Inflammatory macrophage treated with lipopolysaccharide for 1 hour (primary cell): ENCODE measurements at regions not wholly inside any gene's neighbourhood (a gene's known extent, or its start where the extent isn't known, plus 50 kb on each side); places are given as distances from the start of the nearest gene placed in this dataset.

Source experiments
- DNase-seq, 2 donors: peaks; one replicate each; pipeline ENCODE4 v3.0.0-alpha.2; 2020 to 2022

DNA sequence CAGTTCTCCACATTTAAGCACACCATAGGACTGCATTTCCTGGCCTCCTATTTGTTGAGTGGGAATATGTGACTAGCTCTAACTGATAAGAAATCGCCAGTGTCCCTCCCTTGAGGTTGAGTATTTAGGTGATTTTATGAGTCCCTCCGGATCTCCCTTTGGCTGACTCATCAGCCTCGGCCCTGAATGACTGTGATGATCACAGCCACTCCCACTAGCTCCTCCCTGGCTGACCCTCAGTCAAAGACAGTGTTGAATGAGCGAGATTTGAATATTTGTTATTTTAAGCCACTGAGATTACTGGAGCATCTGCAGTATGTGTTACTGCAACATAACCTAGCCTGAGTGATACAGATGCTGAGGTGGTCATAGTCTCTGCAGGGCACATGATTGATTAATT is 515.3 kb downstream of the EPHB1 start:
- DNase-seq, result no peak

DNA sequence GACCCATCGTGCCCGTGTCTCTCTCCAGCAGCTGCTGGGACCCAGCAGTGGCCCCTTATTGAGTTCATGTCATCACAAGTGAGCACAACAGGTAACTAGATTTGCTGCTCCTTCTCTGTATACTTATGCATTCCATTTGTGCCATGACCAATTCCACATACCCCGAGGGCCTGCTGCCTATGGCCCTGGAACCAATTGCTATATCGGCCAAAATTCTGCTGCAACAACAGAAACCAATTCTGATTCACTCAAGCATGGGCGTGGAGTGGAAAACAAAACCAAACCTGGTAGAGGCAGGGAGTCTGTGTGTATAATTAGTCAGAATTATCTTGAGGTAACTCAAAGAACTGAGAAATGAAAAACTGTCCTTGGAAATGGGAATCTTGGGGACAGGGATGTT is 516.6 kb downstream of the EPHB1 start:
- no peak for DNase-seq

DNA sequence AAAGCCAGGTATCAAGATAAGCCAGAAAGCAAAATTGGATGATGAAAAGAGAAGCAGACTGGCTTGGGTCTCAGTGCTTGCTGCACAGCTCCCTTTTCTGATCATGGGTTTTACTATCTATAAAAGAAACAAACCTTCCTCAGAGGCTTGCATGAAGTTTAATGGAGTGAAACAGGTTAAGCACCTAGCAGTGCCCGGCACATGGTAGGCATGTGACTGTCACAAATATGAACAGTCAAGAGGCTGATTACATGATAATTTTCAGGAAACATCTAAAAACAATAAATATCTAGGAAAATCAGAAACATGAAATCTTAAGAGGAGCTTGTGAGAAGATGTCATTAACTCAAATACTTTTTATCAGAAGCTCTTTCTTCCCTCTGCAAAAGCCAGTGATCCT is 519.2 kb downstream of the EPHB1 start:
- no peak for DNase-seq

DNA sequence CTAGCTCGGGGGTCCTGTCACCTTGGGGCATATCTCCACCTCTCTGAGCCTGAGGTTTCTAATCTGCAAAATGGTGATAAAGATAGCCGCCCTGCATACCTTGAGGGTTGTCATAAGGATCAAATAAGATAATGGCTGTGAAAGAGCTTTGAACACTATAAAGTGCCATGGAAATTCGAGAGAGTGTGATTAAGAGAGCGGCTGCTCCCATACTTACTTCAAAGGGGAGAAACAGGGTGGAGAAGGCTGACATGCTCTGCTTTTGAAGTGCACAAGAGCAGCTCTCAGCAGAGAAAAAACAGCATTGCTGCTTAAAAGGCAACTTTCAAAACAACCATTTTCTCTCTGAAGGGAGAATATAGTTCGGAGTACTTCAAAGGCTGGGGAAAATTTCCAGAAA is 529.2 kb downstream of the EPHB1 start:
- DNase-seq, result no peak

DNA sequence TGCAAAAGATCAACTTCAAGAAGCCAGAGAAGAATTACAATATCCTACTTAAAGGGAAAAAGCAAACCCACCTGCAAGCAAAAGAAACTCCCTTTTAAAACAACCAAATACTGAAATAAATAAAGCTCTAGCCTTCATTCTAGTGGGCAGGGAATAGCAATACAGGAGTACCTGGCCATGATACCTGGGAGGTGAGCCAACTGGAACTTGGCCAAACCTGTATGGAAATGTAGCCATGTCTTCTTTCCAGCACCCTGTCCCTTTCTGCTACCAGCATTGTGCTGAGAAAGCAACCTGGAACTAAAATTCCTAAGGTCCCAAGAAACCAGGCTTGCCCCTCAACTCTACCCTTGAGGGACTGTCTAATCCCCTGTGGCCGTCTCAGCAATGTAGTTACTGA is 530.0 kb downstream of the EPHB1 start:
- DNase-seq, result no peak

DNA sequence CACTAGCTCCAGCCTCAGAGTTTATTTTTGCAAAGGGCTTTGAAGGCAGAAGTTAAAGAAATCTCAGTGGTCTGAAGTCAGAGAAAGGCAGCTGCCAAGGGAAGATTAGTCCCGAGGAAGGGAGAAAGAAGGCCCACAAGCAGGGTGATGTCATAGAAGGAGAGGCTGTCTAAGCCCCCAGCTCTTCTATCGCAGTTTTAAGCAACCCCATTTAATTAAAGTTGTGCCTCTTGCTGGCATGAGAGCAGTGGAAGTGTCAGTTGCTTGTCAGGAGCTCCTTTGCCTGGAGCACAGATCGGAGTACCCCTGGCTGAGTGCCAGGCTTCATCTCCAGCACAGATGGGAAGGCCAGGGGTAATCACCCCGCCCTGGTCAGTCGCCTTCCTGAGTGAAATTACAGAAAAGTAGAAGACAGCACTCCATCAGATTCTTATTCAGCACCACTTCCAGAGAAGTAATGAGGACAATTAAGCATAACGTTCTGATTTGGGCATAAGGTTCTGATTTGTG is 530.7 kb downstream of the EPHB1 start:
- no peak for DNase-seq

DNA sequence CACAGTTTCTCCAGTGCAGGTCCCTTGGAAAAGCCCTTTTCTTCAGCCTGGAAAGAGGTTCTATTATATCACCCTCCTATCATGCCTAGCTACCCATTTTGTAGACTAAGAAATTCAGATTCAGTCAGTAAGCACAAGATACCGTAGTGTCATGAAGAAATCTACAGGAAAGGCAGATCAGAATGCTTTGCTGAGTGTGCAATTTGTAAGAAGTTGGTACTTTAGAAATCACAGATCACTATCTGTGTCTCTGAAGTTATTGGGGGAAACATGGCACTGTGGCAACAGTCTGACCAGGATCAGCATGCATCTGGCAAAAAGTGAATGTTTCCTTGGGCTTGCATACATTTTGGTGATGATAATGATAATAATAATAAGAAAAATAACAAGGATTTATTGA is 531.8 kb downstream of the EPHB1 start:
- DNase-seq, result no peak

DNA sequence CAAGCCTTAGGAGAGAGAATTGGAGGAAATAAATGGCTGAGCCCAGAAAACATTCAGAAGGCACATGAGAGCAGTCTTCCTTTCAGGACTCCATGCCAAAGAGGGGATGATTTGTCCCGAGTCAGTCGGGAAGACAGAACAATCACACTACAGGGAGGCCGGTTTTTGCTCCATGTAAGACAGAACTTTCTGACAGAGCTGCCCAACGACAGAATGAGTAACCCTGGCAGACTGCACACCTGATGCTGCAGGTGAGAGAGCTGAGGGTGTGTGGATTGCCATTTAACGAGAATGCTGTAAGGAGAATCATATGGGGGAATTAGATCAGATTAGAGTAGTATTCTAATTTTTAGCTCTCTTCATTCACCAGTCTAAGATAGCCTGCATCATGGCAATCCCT is 533.0 kb downstream of the EPHB1 start:
- DNase-seq, result no peak

DNA sequence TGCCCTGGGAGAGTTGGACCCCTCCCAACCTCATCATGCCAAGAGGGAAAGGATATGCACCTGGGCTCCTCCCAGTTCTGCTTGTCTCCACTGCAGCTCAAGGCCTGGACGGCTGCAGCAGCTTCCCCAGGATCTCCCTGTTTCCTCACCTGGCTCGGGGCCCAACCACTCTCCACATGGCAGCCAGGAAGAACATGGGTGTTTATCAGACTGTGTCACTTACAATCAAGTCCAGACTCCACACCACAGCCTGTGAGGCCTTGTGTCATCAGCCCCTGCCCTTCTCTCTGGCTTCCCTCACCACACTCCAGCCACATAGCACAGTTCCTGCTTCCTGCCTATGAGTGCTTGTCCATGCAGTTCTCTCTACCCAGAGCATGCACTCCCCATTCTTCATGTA is 534.4 kb downstream of the EPHB1 start:
- DNase-seq, result no peak

DNA sequence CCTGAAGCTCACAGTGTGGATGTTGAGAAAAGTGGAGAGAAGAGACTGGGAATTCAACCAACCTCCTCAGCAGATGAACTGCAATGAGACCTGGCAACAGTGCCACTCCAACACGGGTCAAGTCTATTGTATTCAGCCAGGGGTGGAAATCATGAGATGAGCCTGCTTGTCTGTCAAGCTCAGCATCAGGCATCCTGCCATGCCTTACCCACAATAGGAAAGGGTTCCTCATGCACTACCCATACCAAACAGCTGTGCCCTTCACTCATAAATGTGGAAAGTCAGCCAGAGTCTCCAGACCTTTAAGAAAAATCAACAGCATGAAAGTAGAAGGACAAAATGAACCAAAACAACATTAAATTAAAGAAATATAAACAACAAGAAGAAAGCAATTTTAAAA is 542.1 kb downstream of the EPHB1 start:
- no peak for DNase-seq

DNA sequence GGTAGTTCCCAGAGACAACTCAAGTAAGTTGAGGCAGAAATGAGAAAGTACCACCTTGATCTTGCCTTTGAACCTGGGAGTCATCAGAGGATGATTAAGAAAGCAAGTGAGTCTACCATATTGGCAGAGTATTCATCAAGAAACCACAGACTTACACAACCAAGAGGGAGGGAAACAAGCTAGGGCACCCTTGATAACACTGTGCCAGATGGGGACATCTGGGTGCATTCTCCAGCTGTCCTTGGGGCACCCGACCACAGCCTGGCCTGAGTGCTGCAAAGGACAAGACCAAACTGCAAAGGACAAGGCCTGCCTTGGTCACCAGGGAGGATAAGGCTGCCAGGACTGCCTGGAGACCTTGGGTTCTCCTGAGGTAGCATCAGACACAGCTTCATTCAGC is 553.6 kb downstream of the EPHB1 start:
- DNase-seq, result no peak

DNA sequence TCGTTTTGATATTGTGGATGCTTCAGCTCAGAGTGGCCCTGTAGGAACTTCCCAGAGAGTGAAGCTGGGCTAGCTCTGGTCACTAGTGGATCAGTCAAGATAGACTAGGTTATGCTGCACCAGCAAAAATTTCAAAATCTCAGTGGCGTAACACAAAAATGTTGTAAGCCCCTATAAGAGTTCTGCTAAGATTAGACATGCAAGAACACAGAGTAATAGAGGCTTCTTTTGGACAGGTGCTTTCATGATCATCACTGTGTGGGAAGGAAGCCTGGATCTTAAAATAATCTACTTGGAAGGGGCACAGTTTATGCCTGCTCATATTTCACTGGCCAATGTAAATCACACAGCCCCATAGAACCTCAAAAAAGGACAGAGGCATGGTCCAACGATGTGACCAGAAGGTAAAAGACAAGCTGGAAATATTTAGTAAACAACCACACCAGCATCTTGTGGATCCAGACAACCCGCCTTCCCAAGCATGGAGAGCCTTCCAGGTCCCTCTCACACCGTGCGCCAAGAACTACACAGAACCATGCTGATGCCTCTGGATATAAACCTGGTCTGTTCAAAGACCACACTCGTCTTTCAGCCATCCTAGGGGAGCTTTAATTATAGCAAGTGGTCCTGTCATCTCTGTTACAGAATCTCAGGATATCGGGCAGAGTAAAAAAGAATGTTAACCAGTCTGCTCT is 554.3 kb downstream of the EPHB1 start:
- no peak for DNase-seq

DNA sequence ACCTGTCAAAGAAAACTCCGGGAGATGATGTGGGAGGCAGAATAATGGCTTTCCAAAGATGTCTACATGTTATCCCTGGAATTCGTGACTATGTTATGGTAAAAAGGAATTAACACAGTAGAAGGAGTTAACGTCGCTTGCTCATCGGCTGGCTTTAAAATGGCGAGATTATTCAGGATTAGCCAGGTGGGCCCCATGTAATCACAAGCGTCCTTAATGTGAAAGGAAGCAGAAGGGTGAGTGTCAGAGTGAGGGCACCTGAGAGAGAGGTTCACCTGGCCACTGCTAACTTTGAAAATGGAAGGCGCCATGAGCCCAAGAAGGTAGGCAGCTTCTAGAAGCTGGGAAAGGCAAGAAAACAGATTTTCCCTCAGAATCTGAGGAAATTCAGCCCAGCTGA is 557.2 kb downstream of the EPHB1 start:
- DNase-seq, result no peak

DNA sequence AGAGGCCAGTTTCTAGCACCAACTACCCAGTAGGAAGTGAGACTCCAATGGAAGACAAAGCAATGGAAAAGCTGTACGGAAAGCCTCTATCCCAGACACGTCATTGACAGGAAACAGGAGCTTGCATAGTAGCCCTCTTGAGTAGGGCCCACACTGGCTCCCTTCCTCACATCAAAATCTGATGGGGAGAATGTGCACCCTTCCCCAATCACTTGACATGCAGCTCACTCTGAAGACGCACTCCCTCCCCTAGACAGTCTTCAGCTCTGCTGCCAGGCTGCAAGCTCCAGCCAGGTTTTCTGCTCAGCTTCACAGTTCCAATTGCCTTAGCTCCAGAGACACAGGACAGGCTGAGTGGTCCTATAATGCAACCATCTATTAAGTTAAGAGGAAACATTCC is 567.8 kb downstream of the EPHB1 start:
- no peak for DNase-seq

DNA sequence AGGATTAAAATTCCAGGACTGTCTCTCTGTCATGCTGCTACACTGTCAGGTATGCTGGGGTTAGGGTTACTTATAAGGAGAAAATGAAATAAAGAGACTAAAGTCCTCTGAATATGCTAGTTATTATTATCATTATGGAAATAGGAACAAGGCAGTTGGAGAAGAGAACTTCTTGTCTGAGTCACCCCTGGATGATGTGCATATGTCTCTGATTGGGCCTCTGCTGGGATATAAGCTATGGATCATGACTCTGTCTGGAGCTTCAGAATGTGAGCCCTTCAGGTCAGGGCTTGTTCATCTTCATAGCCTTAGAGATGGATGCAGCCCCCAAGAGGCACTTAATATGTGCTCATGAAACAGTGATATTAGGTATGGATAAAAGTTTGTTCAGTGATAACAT is 569.6 kb downstream of the EPHB1 start:
- DNase-seq, result no peak

DNA sequence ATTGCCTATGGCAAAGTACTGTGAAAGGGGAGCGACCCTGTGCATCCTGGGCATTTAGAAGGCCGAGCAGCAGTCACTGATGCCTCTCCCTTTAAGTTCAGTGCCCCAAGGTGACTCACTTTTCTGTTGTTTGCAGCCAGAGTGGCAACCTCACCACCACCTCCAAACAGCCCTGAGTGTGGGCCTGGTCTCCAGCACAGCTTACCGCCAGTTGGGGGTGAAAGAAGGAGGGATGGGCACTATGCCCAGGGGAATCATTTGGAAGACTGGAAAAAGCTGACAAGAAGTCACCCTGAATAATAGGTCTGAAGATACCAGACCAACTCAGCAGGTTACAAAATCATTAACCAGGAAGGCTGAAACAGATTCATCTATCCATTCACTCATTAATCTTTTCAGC is 571.8 kb downstream of the EPHB1 start:
- DNase-seq, result no peak

DNA sequence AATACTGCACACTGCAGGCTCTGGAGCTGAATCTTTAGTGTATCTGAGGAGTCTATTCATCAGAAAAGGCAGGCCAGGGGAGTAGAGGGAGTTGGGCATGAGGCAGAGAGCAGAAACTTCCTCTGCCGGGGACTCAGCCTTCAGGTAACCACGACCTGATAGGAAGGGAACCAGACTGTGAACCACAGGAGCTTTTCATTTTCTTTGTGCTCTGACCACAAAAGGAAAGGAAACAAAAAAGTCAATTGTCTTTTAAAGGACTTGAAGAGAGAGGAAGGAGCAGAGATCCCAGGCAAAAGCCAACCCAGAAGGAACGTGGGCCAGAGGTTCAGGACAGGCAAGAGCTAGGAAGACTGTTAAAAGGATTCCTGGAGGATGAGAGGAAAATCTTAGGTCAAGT is 573.3 kb downstream of the EPHB1 start:
- DNase-seq, result no peak

DNA sequence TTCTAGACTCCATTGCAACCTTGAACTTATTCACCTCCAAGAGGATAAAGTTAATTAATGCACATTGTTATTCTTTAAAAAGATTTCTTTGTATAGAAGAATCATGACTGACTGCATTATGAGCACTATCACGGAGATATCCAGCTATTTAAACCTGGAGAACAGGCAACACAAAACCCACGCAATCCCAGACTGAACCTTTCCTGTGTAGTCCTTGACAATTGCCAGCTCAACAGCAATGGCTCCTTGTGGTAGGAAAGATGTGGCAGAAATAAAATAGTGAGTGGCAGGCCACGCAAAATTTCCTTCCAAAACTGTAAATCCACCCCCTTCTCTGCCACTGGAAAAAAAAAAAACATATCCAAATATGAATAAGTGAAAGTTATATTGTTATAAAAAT is 573.7 kb downstream of the EPHB1 start:
- DNase-seq, result no peak

DNA sequence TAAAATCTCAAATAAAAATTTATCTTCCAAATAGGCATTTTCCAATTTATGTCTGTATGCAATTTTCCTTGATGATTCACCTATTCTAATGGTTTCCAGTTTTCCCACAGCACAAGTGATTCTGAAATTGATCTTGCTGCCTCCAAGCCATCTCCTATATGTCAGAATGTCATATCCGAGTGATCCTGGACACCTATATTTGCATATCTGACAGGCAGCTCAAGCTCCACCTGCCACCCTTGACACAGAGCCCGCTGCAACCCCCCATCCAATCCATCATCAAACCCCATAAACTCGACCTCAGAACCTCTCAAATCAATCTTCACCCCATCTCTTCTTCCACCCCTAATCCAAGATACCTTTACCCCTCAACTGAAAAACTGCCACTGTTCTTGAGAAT is 579.5 kb downstream of the EPHB1 start:
- DNase-seq, result no peak

DNA sequence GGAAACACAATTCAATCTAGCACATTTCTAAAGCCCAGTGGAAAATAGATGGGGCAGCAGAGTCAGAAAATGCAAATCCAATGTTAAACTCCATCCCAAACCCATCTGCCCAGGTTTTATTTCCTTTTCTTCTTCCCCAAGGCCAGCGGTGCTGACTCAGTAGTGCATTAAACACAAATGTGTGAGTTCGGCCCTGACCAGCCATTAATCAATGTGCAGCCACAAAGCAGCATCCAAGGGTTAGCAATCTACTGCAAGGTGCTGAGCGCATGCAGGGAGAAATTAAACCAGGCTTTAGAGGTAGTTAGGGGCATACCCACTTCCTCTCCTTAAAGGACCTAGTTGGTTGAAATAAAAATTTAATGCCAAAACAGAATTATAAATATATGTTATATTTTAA is 583.3 kb upstream of the PPP2R3A start:
- DNase-seq, result no peak

DNA sequence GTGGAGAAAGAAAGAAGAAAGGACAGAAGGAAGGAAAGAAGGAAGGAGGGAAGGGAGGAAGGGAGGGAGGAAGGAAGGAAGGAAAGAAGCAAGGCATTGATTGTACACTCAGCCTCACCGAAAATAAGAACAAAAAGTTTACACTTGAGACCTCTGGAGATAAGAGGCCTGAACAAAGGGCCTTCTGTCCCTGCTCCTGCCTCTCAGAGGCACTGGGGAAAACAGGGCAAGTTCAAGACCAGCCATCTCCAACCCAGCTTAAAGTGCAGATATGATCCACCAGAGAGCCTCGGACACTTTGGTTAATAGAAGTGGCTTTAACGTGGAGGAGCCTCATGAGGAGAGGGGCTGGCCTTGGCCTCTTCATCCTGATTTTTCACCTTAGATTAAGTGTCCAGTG is 582.9 kb upstream of the PPP2R3A start:
- no peak for DNase-seq

DNA sequence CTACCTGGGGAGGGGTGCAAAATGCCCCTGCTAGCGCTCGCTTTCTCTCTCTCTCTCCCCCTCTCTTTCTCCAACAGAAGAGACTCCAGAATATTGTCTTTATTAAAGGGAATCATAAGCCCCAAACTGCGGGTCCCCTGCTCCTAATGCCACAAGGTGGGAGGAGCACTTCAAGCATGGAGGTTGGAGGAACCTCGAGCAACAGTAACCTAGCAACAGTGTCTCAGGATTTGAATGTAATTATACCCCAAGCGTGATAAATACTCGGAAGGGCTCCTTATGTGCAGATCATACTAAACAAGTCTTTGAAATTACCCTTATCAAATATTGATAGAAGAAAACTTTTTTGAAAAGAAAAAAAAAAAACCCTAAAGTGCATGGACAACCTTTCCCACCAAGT is 582.2 kb upstream of the PPP2R3A start:
- DNase-seq, result no peak

DNA sequence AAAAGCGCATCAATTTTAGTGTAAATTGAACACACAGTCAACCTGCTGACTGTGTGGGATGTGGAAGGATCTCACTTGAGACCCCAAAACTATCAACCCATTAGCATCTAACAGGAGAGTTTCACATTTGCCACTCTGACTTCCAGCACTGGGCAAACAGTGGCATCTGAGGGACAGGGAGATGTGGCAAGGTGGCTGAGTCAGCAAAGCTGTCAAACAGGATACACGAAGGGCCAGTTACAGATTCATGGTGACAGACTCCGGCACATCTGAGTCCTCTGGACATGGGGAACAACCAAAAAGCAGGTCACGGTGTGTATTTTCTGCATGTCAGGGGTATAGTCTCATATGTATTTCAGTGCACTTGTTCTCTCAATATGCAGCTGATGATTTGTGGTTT is 573.4 kb upstream of the PPP2R3A start:
- no peak for DNase-seq

DNA sequence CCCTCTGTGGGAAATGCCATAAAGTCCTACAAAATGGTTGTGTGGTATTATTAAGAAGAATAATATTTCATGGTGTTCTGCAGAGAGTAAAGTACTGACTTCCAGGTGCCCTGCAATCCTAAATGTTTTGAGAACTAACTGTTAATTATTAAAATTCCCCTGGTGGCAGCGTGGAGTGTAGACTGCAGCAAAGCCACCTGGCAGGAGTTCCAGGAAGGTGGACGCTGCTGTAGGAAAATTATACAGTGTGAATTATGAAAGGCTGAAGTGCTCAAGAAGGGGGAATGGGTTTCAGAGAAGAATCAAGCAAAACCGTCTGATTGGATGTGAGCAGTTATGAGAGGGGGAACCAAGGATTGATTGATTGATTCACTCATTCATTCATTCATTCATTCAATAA is 572.4 kb upstream of the PPP2R3A start:
- DNase-seq, result no peak

DNA sequence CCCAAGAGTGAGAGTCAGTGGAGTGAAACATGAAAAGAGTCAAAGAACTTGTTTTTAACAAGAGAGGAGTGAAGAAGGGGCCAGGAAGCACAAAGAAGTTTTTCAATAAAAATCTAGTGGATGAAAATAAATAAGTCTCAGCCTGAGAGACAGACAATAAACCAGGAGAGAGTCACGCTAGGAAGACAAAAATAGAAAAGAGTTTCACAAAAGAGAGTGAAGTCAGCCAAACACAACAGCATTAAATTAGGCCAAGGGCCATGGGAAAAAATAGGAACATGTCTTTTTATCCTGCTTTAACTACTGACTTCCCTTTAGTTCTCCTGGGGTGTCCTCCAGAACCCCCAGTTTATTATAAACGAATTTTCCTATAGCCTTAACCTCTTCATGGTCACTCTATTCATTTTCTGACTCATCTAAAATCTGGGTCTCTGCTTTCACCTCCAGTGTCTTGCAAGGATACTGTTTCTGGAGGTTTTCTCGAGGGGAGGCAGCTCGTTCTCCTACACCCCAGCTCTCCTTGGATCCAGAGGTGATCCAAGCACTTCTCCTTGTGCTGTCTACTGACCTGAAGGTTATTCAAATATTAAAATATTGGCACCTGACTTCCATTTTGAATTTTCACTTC is 571.5 kb upstream of the PPP2R3A start:
- DNase-seq, result no peak
